CD8-positive, alpha-beta memory T cell (primary cell): ENCODE measurements at regions not wholly inside any gene's neighbourhood (a gene's known extent, or its start where the extent isn't known, plus 50 kb on each side); places are given as distances from the start of the nearest gene placed in this dataset.

Experiments used
- CTCF ChIA-PET: fragments of 350-600 bp; sonication (Branson Sonifier 250); formaldehyde crosslinking; loops from one replicate; lab custom pipeline; 2021; ENCODE audit warnings: antibody characterized with exemption; lab: Charles Lee
- POLR2A ChIA-PET: fragments of 350-600 bp; sonication (Branson Sonifier 250); formaldehyde crosslinking; loops from one replicate; lab custom pipeline; 2021; ENCODE audit warnings: antibody characterized with exemption; lab: Charles Lee
- DNase-seq, 5 donors: peaks; one replicate each; pipeline versions ENCODE4 v3.0.0 to v3.0.0-alpha.2; 2020 to 2022; ENCODE audit warnings: mixed read lengths in 1 of 5
- H3K27ac ChIP-seq: one replicate; pipeline ENCODE4 v1.7.0; 2013; ENCODE audit warnings: low read depth, mild to moderate bottlenecking, low read length, moderate library complexity
- H3K27me3 ChIP-seq: 2 replicates; pipeline ENCODE4 v1.7.0; 2013; ENCODE audit warnings: low read length, mild to moderate bottlenecking; ENCODE audit not compliant: insufficient read depth, poor library complexity, severe bottlenecking
- H3K36me3 ChIP-seq: 2 replicates; pipeline ENCODE4 v1.7.0; 2013; ENCODE audit warnings: mild to moderate bottlenecking, low read length, moderate library complexity; ENCODE audit not compliant: insufficient read depth
- H3K4me1 ChIP-seq: 2 replicates; pipeline ENCODE4 v1.7.0; 2013; ENCODE audit warnings: mild to moderate bottlenecking, low read length, moderate library complexity; ENCODE audit not compliant: insufficient read depth
- H3K4me3 ChIP-seq: 2 replicates; pipeline ENCODE4 v1.7.0; 2013; ENCODE audit warnings: mild to moderate bottlenecking, low read length
- H3K9me3 ChIP-seq: 2 replicates; pipeline ENCODE4 v1.7.0; 2013; ENCODE audit warnings: mild to moderate bottlenecking, low read length
- H3K27ac Mint-ChIP-seq, 8 donors: one replicate each; pipeline ENCODE4 v1.8.0; 2020 to 2021; ENCODE audit warnings: mixed read lengths in 8 of 8, mild to moderate bottlenecking in 6 of 8, inconsistent platforms in 3 of 8, moderate library complexity in 3 of 8
- H3K27me3 Mint-ChIP-seq, 2 donors: one replicate each; pipeline ENCODE4 v1.8.0; 2020 to 2021; ENCODE audit warnings: mixed read lengths in 2 of 2, mild to moderate bottlenecking in 1 of 2, moderate library complexity in 1 of 2
- H3K36me3 Mint-ChIP-seq, 3 donors: one replicate each; pipeline ENCODE4 v1.8.0; 2020 to 2021; ENCODE audit warnings: mixed read lengths in 3 of 3, inconsistent platforms in 1 of 3, mild to moderate bottlenecking in 1 of 3
- H3K4me1 Mint-ChIP-seq, 3 donors: one replicate each; pipeline ENCODE4 v1.8.0; 2020 to 2021; ENCODE audit warnings: mixed read lengths in 3 of 3, inconsistent platforms in 1 of 3, mild to moderate bottlenecking in 1 of 3
- H3K4me3 Mint-ChIP-seq, 7 donors: one replicate each; pipeline ENCODE4 v1.8.0; 2020 to 2021; ENCODE audit warnings: mixed read lengths in 7 of 7, mild to moderate bottlenecking in 6 of 7, moderate library complexity in 4 of 7, inconsistent platforms in 2 of 7
- H3K9me3 Mint-ChIP-seq, 5 donors: one replicate each; pipeline ENCODE4 v1.8.0; 2020 to 2022; ENCODE audit warnings: mixed read lengths in 5 of 5, mild to moderate bottlenecking in 3 of 5, moderate library complexity in 2 of 5, inconsistent platforms in 1 of 5

DNA sequence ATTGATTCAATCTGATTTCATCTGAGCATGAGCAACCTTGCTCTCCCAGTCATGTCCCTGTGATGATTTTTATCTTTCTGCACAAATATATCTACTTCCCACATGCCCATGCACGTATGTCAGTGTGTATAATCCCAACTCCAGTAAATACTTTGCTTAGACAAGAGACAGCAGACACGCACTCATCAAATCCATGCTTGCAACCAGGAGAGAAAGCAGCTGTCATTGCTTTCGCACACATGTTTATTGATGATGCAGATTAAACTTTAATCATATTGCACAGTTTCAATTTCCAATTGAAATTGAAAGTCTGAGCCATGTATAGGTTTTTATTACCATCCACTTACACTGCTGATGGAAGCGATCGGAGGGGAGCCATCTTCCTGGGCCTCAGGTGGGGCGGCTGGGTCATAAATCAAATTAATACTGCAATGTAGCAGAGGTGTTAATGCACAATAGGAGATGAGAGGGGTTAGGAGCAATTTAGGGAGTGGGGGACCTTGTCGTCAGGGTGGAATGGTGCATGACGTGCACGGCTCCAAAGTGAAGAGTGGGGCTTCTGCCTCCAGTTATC, 68.6 kb upstream of the SRRM4 start:
- Mint-ChIP-seq H3K27me3 (peaks cover 0 to 4% of the 10 kb centered on the region in 2 donors), H3K36me3 (no peaks in the 10 kb centered on the region), H3K4me3 (no peak overlapping the region), H3K9me3 (peaks cover 0 to 3% (median 0%) of the 10 kb centered on the region in 5 donors), H3K4me1 (no peaks in the 10 kb centered on the region), H3K27ac (no peak overlapping the region)
- no peak for DNase-seq
- Histone ChIP-seq H3K27ac (no peak overlapping the region), H3K4me3 (no peak overlapping the region), H3K36me3 (no peaks in the 10 kb centered on the region), H3K27me3 (no peaks in the 10 kb centered on the region), H3K9me3 (no peaks in the 10 kb centered on the region), H3K4me1 (no peaks in the 10 kb centered on the region)
- ChIA-PET POLR2A (no interaction called here), CTCF (no interaction called here)

DNA sequence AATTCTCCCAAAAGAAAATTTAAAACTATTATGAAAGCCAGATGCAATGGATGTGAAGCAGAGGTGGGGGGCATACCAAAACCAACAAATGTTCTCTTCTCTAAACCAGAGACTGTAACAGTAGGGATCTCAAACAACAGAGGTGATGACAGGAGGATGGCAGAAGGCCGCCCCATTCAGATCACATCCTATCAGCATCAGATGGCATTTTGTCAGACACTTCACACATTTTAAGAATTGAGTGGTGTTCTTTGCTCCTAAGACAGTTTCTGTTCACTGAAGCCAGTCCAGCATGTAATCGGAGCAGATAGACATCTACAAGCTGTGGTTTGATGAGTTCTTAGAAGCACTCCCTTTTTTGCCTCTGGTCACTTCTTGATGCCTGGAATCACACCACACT, 59.6 kb upstream of the SRRM4 start:
- no peak overlapping the region for H3K27ac Mint-ChIP-seq
- no peaks in the 10 kb centered on the region for H3K4me1 Mint-ChIP-seq
- ChIA-PET POLR2A (no interaction called here), CTCF (no interaction called here)
- Histone ChIP-seq H3K36me3 (no peaks in the 10 kb centered on the region), H3K4me3 (no peak overlapping the region), H3K27ac (no peak overlapping the region), H3K9me3 (no peaks in the 10 kb centered on the region), H3K27me3 (no peaks in the 10 kb centered on the region), H3K4me1 (no peaks in the 10 kb centered on the region)
- H3K27me3 Mint-ChIP-seq, result peaks cover 0 to 3% of the 10 kb centered on the region in 2 donors
- peaks cover 0 to 8% (median 3%) of the 10 kb centered on the region in 5 donors for H3K9me3 Mint-ChIP-seq
- no peak overlapping the region for H3K4me3 Mint-ChIP-seq
- no peaks in the 10 kb centered on the region for H3K36me3 Mint-ChIP-seq
- no peak for DNase-seq

DNA sequence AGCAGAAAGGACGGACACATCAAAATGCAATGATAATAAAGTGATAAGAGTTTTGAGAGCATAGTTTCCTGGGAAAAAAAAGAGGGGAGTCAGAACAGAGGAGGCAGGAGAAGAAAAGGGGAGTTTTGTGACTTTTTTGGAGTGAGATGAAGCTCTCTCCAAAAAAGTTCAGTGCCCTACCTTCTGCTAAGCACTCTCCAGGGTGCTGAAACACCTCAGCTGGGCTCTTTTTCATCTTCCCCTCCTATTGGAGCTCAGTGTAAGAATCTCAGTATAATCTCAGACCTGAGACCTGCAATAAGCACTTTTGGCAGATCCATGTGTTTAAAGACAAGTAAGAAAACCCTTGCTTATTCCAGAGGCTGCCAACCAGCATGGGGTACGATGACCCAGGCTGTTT, 58.9 kb upstream of the SRRM4 start:
- H3K4me3 ChIP-seq, result no peak overlapping the region
- H3K27ac ChIP-seq, result no peak overlapping the region
- Mint-ChIP-seq H3K4me3 (no peak overlapping the region), H3K9me3 (peaks cover 0 to 8% (median 3%) of the 10 kb centered on the region in 5 donors), H3K4me1 (no peaks in the 10 kb centered on the region), H3K27me3 (peaks cover 0 to 3% of the 10 kb centered on the region in 2 donors), H3K36me3 (no peaks in the 10 kb centered on the region), H3K27ac (no peak overlapping the region)
- H3K27me3 ChIP-seq, result no peaks in the 10 kb centered on the region
- ChIA-PET CTCF (no interaction called here), POLR2A (no interaction called here)
- no peaks in the 10 kb centered on the region for H3K9me3 ChIP-seq
- H3K36me3 ChIP-seq, result no peaks in the 10 kb centered on the region
- no peaks in the 10 kb centered on the region for H3K4me1 ChIP-seq
- DNase-seq, result no peak

DNA sequence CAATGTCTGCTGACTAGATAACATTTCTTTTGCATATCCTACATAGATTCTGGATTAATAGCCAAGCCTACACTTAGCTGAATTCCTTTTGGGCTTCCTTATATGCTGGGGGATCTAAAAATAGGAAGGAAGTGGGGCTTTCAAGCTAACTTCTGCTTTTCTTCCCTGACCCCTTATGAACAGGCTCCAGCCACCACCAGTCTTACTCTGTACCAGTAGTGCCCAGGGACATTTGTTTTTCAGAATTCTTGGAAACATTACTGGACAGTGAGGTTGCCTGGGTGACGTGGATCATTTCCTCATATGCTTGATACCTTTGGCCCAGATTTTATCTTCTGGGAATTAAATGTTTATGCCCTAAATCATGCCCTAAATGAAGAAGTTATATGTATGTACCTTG, 55.9 kb upstream of the SRRM4 start:
- Mint-ChIP-seq H3K4me1 (no peaks in the 10 kb centered on the region), H3K9me3 (peaks cover 0 to 9% (median 3%) of the 10 kb centered on the region in 5 donors), H3K27ac (no peak overlapping the region), H3K4me3 (no peak overlapping the region), H3K27me3 (peaks cover 0 to 3% of the 10 kb centered on the region in 2 donors), H3K36me3 (no peaks in the 10 kb centered on the region)
- H3K4me1 ChIP-seq, result no peaks in the 10 kb centered on the region
- H3K9me3 ChIP-seq, result no peaks in the 10 kb centered on the region
- no peak for DNase-seq
- H3K36me3 ChIP-seq, result no peaks in the 10 kb centered on the region
- no peaks in the 10 kb centered on the region for H3K27me3 ChIP-seq
- H3K4me3 ChIP-seq, result no peak overlapping the region
- ChIA-PET POLR2A (no interaction called here), CTCF (no interaction called here)
- H3K27ac ChIP-seq, result no peak overlapping the region

DNA sequence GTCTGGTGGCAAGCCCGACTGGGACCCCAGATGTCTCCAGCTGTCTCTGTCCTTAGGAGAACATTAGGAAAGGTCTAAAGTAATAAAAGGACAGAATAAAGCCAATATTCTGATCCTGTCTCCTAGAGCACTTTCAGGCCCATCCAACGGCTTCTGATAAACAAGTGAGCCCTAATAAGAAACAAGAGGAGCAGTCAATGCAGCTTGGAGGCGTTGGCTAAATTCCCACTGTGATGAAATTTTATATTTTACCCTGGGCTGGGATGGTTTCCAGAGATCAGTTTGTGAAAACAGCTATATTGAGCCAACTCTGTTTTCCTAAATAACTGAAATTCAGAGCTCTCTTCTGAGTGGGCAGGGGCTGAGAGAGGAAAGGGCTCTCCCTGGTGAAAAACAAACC, 55.5 kb upstream of the SRRM4 start:
- ChIA-PET CTCF (no interaction called here), POLR2A (no interaction called here)
- Histone ChIP-seq H3K4me1 (no peaks in the 10 kb centered on the region), H3K4me3 (no peak overlapping the region), H3K9me3 (no peaks in the 10 kb centered on the region), H3K27ac (no peak overlapping the region), H3K27me3 (no peaks in the 10 kb centered on the region), H3K36me3 (no peaks in the 10 kb centered on the region)
- Mint-ChIP-seq H3K27me3 (peaks cover 0 to 3% of the 10 kb centered on the region in 2 donors), H3K4me1 (no peaks in the 10 kb centered on the region), H3K9me3 (peaks cover 0 to 9% (median 3%) of the 10 kb centered on the region in 5 donors), H3K36me3 (no peaks in the 10 kb centered on the region), H3K4me3 (no peak overlapping the region), H3K27ac (no peak overlapping the region)
- DNase-seq, result no peak
